Choroid plexus epithelial cell (primary cell): ENCODE measurements at regions not wholly inside any gene's neighbourhood (a gene's known extent, or its start where the extent isn't known, plus 50 kb on each side); places are given as distances from the start of the nearest gene placed in this dataset.

Source experiments
- DNase-seq: peaks from one replicate; pipeline ENCODE4 v3.0.0-alpha.2; 2010; ENCODE audit warnings: low read depth
- H3K4me3 ChIP-seq: 2 replicates; pipeline ENCODE4 v1.5.1; 2011; ENCODE audit warnings: low read depth, mild to moderate bottlenecking, control low read depth, low read length, moderate library complexity
- CTCF ChIP-seq: conservative IDR thresholded peaks from 2 replicates; pipeline ENCODE4 v1.5.1; 2011; ENCODE audit warnings: low read depth, mild to moderate bottlenecking, control low read depth, inconsistent platforms, low read length, moderate library complexity

GRCh38 chr2:57849843-57850242 lies 196.8 kb upstream of the VRK2 start:
- H3K4me3 ChIP-seq, result no peak overlapping the region
- TF ChIP-seq CTCF, result no peak

GRCh38 chr2:57850415-57851130 lies 196.0 kb upstream of the VRK2 start:
- H3K4me3 ChIP-seq, result no peak overlapping the region

More at GRCh38 chr2:57849843-57850242, 196.8 kb upstream of the VRK2 start:
- DNase-seq, result no peak

GRCh38 chr2:57855212-57855611 lies 191.4 kb upstream of the VRK2 start:
- H3K4me3 ChIP-seq, result no peak overlapping the region
- no peak for TF ChIP-seq CTCF
- DNase-seq, result no peak

More at GRCh38 chr2:57850415-57851130, 196.0 kb upstream of the VRK2 start:
- no peak for DNase-seq
- TF ChIP-seq CTCF, result no peak

- no peak for DNase-seq
- no peak overlapping the region for H3K4me3 ChIP-seq
- no peak for TF ChIP-seq CTCF
Observed at GRCh38 chr2:57859755-57860154, 186.9 kb upstream of the VRK2 start.

- DNase-seq, result no peak
- H3K4me3 ChIP-seq, result no peak overlapping the region
- no peak for TF ChIP-seq CTCF
Observed at GRCh38 chr2:57862153-57862552, 184.5 kb upstream of the VRK2 start.

GRCh38 chr2:57862727-57863126 lies 183.9 kb upstream of the VRK2 start:
- no peak overlapping the region for H3K4me3 ChIP-seq
- no peak for DNase-seq
- TF ChIP-seq CTCF, result no peak

- no peak for TF ChIP-seq CTCF
- H3K4me3 ChIP-seq, result no peak overlapping the region
Observed at GRCh38 chr2:57864926-57865325, 181.7 kb upstream of the VRK2 start.

More at GRCh38 chr2:57864926-57865325, 181.7 kb upstream of the VRK2 start:
- peak; percentile 3 for DNase-seq
